NT2/D1 (cell line): ENCODE measurements at regions not wholly inside any gene's neighbourhood (a gene's known extent, or its start where the extent isn't known, plus 50 kb on each side); places are given as distances from the start of the nearest gene placed in this dataset.

Source experiments
- SUZ12 ChIP-seq: IDR thresholded peaks from 2 replicates; pipeline ENCODE4 v1.6.1; 2011; ENCODE audit not compliant: insufficient read length, insufficient read depth; ENCODE audit errors: extremely low read depth
- ZNF274 ChIP-seq: IDR thresholded peaks from 2 replicates; pipeline ENCODE4 v1.6.1; 2011; ENCODE audit warnings: mild to moderate bottlenecking, low read depth, low read length

GRCh38 chr6:3670356-3670755, 81.2 kb downstream of the PXDC1 start:
- TF ChIP-seq SUZ12 (no peak), ZNF274 (no peak)
